Subcutaneous abdominal adipose tissue (tissue), 5 donors: ENCODE measurements at regions not wholly inside any gene's neighbourhood (a gene's known extent, or its start where the extent isn't known, plus 50 kb on each side); places are given as distances from the start of the nearest gene placed in this dataset.
"Not testable (repeated sequence)": the region's sequence is repeated elsewhere in the genome, so short reads cannot be mapped to it uniquely, and the experiment has no call there.

Source experiments
- H3K27ac ChIP-seq: one replicate; pipeline ENCODE4 v1.7.0; 2013; ENCODE audit warnings: low read depth, mild to moderate bottlenecking, inconsistent platforms, low read length, moderate library complexity
- H3K27me3 ChIP-seq, 5 donors: one replicate each; pipeline ENCODE4 v1.7.0; 2013; ENCODE audit warnings: low read length in 5 of 5, inconsistent platforms in 1 of 5; ENCODE audit not compliant: control insufficient read depth in 5 of 5, insufficient read depth in 4 of 5
- H3K36me3 ChIP-seq, 5 donors: one replicate each; pipeline ENCODE4 v1.7.0; 2013; ENCODE audit warnings: low read length in 5 of 5; ENCODE audit not compliant: control insufficient read depth in 5 of 5, insufficient read depth in 5 of 5
- H3K4me1 ChIP-seq, 5 donors: one replicate each; pipeline ENCODE4 v1.7.0; 2013; ENCODE audit warnings: low read length in 5 of 5, mild to moderate bottlenecking in 3 of 5, moderate library complexity in 1 of 5; ENCODE audit not compliant: control insufficient read depth in 5 of 5, insufficient read depth in 5 of 5
- H3K4me3 ChIP-seq, 5 donors: one replicate each; pipeline ENCODE4 v1.7.0; 2013; ENCODE audit warnings: low read length in 5 of 5, low read depth in 1 of 5
- H3K9ac ChIP-seq, 5 donors: one replicate each; pipeline ENCODE4 v1.7.0; 2013; ENCODE audit warnings: low read length in 5 of 5, mild to moderate bottlenecking in 4 of 5, moderate library complexity in 3 of 5
- H3K9me3 ChIP-seq, 5 donors: one replicate each; pipeline ENCODE4 v1.7.0; 2013; ENCODE audit warnings: low read length in 5 of 5; ENCODE audit not compliant: control insufficient read depth in 5 of 5
- donor health status: healthy.
- donor health status: healthy.
- donor health status: healthy.
- donor health status: healthy.
- donor health status: healthy.

DNA sequence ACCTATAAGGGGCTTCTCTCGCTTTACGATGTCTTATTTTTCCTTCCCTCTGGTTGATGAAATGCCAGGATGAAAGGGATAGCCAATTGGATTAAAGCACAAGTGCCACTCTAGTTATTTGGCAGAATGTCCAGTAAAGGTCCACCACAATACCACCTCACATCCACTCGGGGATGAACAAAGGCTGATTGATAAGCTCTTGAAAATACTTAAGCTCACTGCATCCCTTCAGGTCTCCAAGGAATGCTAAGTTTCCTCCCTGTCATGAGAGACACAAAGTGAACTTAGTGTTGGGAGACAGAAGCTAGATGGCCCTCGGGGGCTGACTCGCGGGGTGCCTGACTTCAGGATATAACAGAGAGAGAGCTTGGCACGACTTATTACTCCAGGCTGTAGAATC lies 185.9 kb upstream of the ZNF644 start:
- H3K27me3 ChIP-seq, H3K27ac ChIP-seq, H3K9ac ChIP-seq, H3K4me3 ChIP-seq, H3K4me1 ChIP-seq, H3K36me3 ChIP-seq, H3K9me3 ChIP-seq: not testable (repeated sequence)

DNA sequence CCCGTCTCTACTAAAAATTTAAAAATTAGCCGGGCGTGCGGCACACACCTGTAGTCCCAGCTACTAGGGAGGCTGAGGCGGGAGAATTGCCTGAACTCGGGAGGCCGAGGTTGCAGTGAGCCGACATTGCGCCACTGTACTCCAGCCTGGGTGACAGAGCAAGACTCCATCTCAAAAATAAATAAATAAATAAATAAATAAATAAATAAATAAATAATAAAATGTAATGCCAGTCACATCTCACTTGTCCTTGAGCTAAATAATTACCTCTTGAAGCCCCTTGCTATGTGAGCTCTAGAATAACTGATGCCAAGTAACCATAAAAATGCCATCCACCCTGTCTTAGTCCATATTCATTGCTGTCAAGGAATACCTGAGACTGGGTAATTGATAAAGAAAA lies 182.3 kb upstream of the ZNF644 start:
- H3K36me3 ChIP-seq, H3K4me1 ChIP-seq, H3K27me3 ChIP-seq, H3K9ac ChIP-seq, H3K27ac ChIP-seq, H3K9me3 ChIP-seq, H3K4me3 ChIP-seq: not testable (repeated sequence)

- no peak overlapping the region for H3K4me3 ChIP-seq
- no peaks in the 10 kb centered on the region for H3K27me3 ChIP-seq
- H3K4me1 ChIP-seq = no peaks in the 10 kb centered on the region
- no peaks in the 10 kb centered on the region for H3K36me3 ChIP-seq
- no peaks in the 10 kb centered on the region for H3K9me3 ChIP-seq
- H3K9ac ChIP-seq = no peak overlapping the region
- no peak overlapping the region for H3K27ac ChIP-seq
Observed at GRCh38 chr1:91201694-91202093, 179.9 kb upstream of the ZNF644 start.

DNA sequence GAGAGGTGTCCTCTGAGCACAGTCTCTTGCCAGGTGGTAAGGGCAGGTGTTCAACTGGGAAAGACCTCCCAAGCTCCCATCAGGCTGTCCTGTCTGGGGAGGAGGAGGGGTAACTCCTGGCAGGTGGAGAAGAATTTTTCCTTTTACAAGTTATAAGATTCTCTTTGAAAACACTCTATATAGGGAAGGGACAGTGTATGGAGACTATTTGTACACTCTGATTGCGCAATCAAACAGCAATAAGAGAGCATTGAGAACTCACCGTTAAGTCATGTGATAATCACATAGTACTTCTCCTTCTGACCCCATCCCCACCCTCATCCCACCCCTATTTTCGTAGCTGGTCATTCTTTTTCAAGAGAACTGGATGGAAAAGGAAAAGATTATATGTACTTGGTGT lies 179.3 kb upstream of the ZNF644 start:
- no peaks in the 10 kb centered on the region for H3K4me1 ChIP-seq
- H3K9me3 ChIP-seq = no peaks in the 10 kb centered on the region
- no peak overlapping the region for H3K4me3 ChIP-seq
- no peak overlapping the region for H3K27ac ChIP-seq
- no peaks in the 10 kb centered on the region for H3K27me3 ChIP-seq
- no peak overlapping the region for H3K9ac ChIP-seq
- H3K36me3 ChIP-seq = no peaks in the 10 kb centered on the region

GRCh38 chr1:91200675-91201074 lies 178.8 kb upstream of the ZNF644 start:
- H3K27me3 ChIP-seq = no peaks in the 10 kb centered on the region
- H3K4me1 ChIP-seq = no peaks in the 10 kb centered on the region
- H3K4me3 ChIP-seq = no peak overlapping the region
- H3K9me3 ChIP-seq = no peaks in the 10 kb centered on the region
- H3K27ac ChIP-seq = no peak overlapping the region
- H3K9ac ChIP-seq = no peak overlapping the region
- no peaks in the 10 kb centered on the region for H3K36me3 ChIP-seq

DNA sequence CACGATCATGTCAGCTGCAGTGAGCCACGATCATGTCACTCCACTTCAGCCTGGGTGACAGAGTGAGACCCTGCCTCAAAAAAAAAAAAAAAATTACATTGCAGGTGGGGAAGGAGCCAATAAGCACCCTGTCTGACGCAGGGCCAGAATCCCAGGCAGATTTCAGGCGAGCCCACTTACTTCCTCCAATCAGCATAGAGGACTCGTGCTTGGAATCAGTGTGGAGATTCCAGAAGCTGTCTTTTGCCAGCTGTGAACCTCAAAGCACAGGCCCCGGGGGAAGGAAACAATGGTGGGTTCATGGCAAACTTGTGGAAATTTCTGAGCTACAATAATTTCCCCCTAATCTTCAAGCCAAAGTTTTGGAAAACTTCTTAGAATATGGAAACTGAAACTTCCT lies 178.2 kb upstream of the ZNF644 start:
- Histone ChIP-seq H3K4me3 (no peak overlapping the region), H3K27ac (no peak overlapping the region), H3K36me3 (no peaks in the 10 kb centered on the region), H3K9ac (no peak overlapping the region), H3K9me3 (no peaks in the 10 kb centered on the region), H3K4me1 (no peaks in the 10 kb centered on the region), H3K27me3 (no peaks in the 10 kb centered on the region)

DNA sequence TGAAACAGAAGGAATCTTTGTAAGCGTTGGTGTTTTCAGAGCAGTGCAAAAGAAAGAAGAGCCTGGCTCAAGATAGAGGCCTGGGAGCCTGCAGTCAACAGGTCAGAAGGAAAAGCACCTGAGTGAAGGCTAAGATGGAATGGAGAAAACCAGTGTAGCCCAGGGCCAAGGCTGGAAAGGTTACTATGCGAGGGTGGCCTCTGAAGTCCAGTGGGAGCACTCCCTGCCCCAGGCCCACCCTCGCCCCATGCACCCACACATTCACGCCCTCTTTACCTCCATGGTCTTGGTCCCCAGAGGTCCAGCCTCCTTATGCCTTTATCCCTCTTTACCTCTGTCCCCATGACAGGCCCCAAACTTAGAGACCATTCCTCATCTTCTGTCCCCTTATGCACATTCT lies 169.2 kb upstream of the ZNF644 start:
- Histone ChIP-seq H3K27me3 (peaks cover 0 to 3% (median 0%) of the 10 kb centered on the region in 5 donors), H3K9ac (no peak overlapping the region), H3K4me3 (no peak overlapping the region), H3K9me3 (no peaks in the 10 kb centered on the region), H3K36me3 (no peaks in the 10 kb centered on the region), H3K27ac (no peak overlapping the region), H3K4me1 (no peaks in the 10 kb centered on the region)

- Histone ChIP-seq H3K9ac (no peak overlapping the region), H3K4me1 (no peaks in the 10 kb centered on the region), H3K9me3 (no peaks in the 10 kb centered on the region), H3K27ac (no peak overlapping the region), H3K4me3 (no peak overlapping the region), H3K36me3 (no peaks in the 10 kb centered on the region), H3K27me3 (peaks cover 0 to 3% (median 0%) of the 10 kb centered on the region in 5 donors)
Observed at GRCh38 chr1:91189096-91189495, 167.3 kb upstream of the ZNF644 start.

- not testable (repeated sequence) for H3K4me1 ChIP-seq, H3K9me3 ChIP-seq, H3K9ac ChIP-seq, H3K27ac ChIP-seq, H3K4me3 ChIP-seq, H3K36me3 ChIP-seq, H3K27me3 ChIP-seq
Observed at GRCh38 chr1:91182807-91183206, 161.0 kb upstream of the ZNF644 start.

- Histone ChIP-seq H3K27me3 (peaks cover 0 to 30% (median 11%) of the 10 kb centered on the region in 5 donors), H3K36me3 (no peaks in the 10 kb centered on the region), H3K4me3 (no peak overlapping the region), H3K9me3 (no peaks in the 10 kb centered on the region), H3K9ac (no peak overlapping the region), H3K27ac (no peak overlapping the region), H3K4me1 (peaks cover 0 to 10% (median 0%) of the 10 kb centered on the region in 5 donors)
Observed at GRCh38 chr1:91176250-91176649, 154.4 kb upstream of the ZNF644 start.

- H3K4me3 ChIP-seq = no peak overlapping the region
- peaks cover 7 to 38% (median 11%) of the 10 kb centered on the region in 5 donors for H3K27me3 ChIP-seq
- H3K27ac ChIP-seq = no peak overlapping the region
- H3K36me3 ChIP-seq = no peaks in the 10 kb centered on the region
- no peaks in the 10 kb centered on the region for H3K9me3 ChIP-seq
- no peak overlapping the region for H3K9ac ChIP-seq
- H3K4me1 ChIP-seq = peaks cover 0 to 10% (median 0%) of the 10 kb centered on the region in 5 donors
Observed at GRCh38 chr1:91174734-91175133, 152.9 kb upstream of the ZNF644 start.
